Left hindlimb (tissue), 1 donor: ENCODE measurements at regions not wholly inside any gene's neighbourhood (a gene's known extent, or its start where the extent isn't known, plus 50 kb on each side); places are given as distances from the start of the nearest gene placed in this dataset.

Source experiments
- DNase-seq: peaks from one replicate; pipeline ENCODE4 v3.0.0-alpha.2; 2018

- DNase-seq: no peak
Measured at GRCh38 chr10:114771749-114772148, 49.8 kb upstream of the FHIP2A start.
